BLaER1 (cell line): ENCODE measurements at regions not wholly inside any gene's neighbourhood (a gene's known extent, or its start where the extent isn't known, plus 50 kb on each side); places are given as distances from the start of the nearest gene placed in this dataset.
A peak's percentile ranks its signal among the peaks of the same experiment; 100 is the strongest.

ENCODE experiments used
- H3K27ac ChIP-seq: shearing (Covaris generic); formaldehyde crosslinking; 2 replicates; pipeline ENCODE4 v1.8.1; 2022
- H3K27me3 ChIP-seq: shearing (Covaris generic); formaldehyde crosslinking; 2 replicates; pipeline ENCODE4 v1.8.1; 2022
- H3K36me3 ChIP-seq: shearing (Covaris generic); formaldehyde crosslinking; 2 replicates; pipeline ENCODE4 v1.8.1; 2022
- H3K4me1 ChIP-seq: shearing (Covaris generic); formaldehyde crosslinking; 2 replicates; pipeline ENCODE4 v1.8.1; 2022
- H3K4me2 ChIP-seq: shearing (Covaris generic); formaldehyde crosslinking; 2 replicates; pipeline ENCODE4 v1.8.1; 2022
- H3K4me3 ChIP-seq: shearing (Covaris generic); formaldehyde crosslinking; 2 replicates; pipeline ENCODE4 v1.8.1; 2022
- H3K9ac ChIP-seq: shearing (Covaris generic); formaldehyde crosslinking; 2 replicates; pipeline ENCODE4 v1.8.1; 2022
- H3K9me3 ChIP-seq: shearing (Covaris generic); formaldehyde crosslinking; 2 replicates; pipeline ENCODE4 v1.8.1; 2022
- H4K20me1 ChIP-seq: shearing (Covaris generic); formaldehyde crosslinking; 2 replicates; pipeline ENCODE4 v1.8.1; 2022
- Cebpa-rat ChIP-seq: shearing (Covaris generic); IDR thresholded peaks from 2 replicates; pipeline ENCODE4 v1.8.1; 2022

- no peaks in the 10 kb centered on the region for H4K20me1 ChIP-seq
- H3K9ac ChIP-seq = no peak overlapping the region
- no peak overlapping the region for H3K27ac ChIP-seq
- no peak overlapping the region for H3K4me3 ChIP-seq
- H3K4me1 ChIP-seq = peaks cover 3% of the 10 kb centered on the region
- no peak for TF ChIP-seq Cebpa-rat
- H3K27me3 ChIP-seq = no peaks in the 10 kb centered on the region
- peaks cover 20% of the 10 kb centered on the region for H3K9me3 ChIP-seq
- H3K36me3 ChIP-seq = no peaks in the 10 kb centered on the region
- H3K4me2 ChIP-seq = no peak overlapping the region
Observed at GRCh38 chr5:6202149-6202967, 176.0 kb downstream of the MED10 start.

GRCh38 chr5:6201631-6202030 is 176.7 kb downstream of the MED10 start:
- Histone ChIP-seq H3K4me3 (no peak overlapping the region), H3K4me1 (peaks cover 8% of the 10 kb centered on the region), H3K9me3 (peaks cover 20% of the 10 kb centered on the region), H3K27me3 (no peaks in the 10 kb centered on the region), H4K20me1 (no peaks in the 10 kb centered on the region), H3K9ac (no peak overlapping the region), H3K27ac (no peak overlapping the region), H3K4me2 (no peak overlapping the region), H3K36me3 (no peaks in the 10 kb centered on the region)
- no peak for TF ChIP-seq Cebpa-rat

GRCh38 chr5:6198531-6198930 is 179.8 kb downstream of the MED10 start:
- no peak overlapping the region for H3K4me2 ChIP-seq
- no peaks in the 10 kb centered on the region for H4K20me1 ChIP-seq
- H3K4me3 ChIP-seq = no peak overlapping the region
- no peak overlapping the region for H3K27ac ChIP-seq
- H3K27me3 ChIP-seq = no peaks in the 10 kb centered on the region
- H3K9ac ChIP-seq = no peak overlapping the region
- H3K4me1 ChIP-seq = peaks cover 20% of the 10 kb centered on the region
- H3K9me3 ChIP-seq = peaks cover 20% of the 10 kb centered on the region
- TF ChIP-seq Cebpa-rat = no peak
- no peaks in the 10 kb centered on the region for H3K36me3 ChIP-seq

GRCh38 chr5:6197427-6197826 is 180.9 kb downstream of the MED10 start:
- Histone ChIP-seq H3K27ac (0 out of 2 replicates have a peak overlapping the region, but pooled peaks have one; percentile 8), H3K4me1 (peaks cover 20% of the 10 kb centered on the region), H3K4me2 (peak overlapping the region; percentile 39)

GRCh38 chr5:6195711-6196358 is 182.5 kb downstream of the MED10 start:
- Histone ChIP-seq H3K4me2 (0 out of 2 replicates have a peak overlapping the region, but pooled peaks have one; percentile 31), H3K27ac (no peak overlapping the region), H3K4me1 (peaks cover 26% of the 10 kb centered on the region), H4K20me1 (no peaks in the 10 kb centered on the region), H3K4me3 (no peak overlapping the region), H3K36me3 (no peaks in the 10 kb centered on the region), H3K9me3 (peaks cover 13% of the 10 kb centered on the region), H3K9ac (no peak overlapping the region), H3K27me3 (no peaks in the 10 kb centered on the region)
- no peak for TF ChIP-seq Cebpa-rat

More at GRCh38 chr5:6197427-6197826, 180.9 kb downstream of the MED10 start:
- no peak for TF ChIP-seq Cebpa-rat
- H3K36me3 ChIP-seq = no peaks in the 10 kb centered on the region
- no peak overlapping the region for H3K9ac ChIP-seq
- no peaks in the 10 kb centered on the region for H4K20me1 ChIP-seq
- H3K9me3 ChIP-seq = peaks cover 20% of the 10 kb centered on the region
- no peaks in the 10 kb centered on the region for H3K27me3 ChIP-seq
- no peak overlapping the region for H3K4me3 ChIP-seq

- H3K9me3 ChIP-seq = peaks cover 6% of the 10 kb centered on the region
- no peak overlapping the region for H3K4me3 ChIP-seq
- H4K20me1 ChIP-seq = no peaks in the 10 kb centered on the region
- H3K27me3 ChIP-seq = no peaks in the 10 kb centered on the region
- peaks cover 33% of the 10 kb centered on the region for H3K4me1 ChIP-seq
- H3K9ac ChIP-seq = no peak overlapping the region
- H3K27ac ChIP-seq = no peak overlapping the region
- no peaks in the 10 kb centered on the region for H3K36me3 ChIP-seq
- TF ChIP-seq Cebpa-rat = no peak
- no peak overlapping the region for H3K4me2 ChIP-seq
Observed at GRCh38 chr5:6194906-6195612, 183.3 kb downstream of the MED10 start.

- H3K4me3 ChIP-seq = no peak overlapping the region
- no peak overlapping the region for H3K4me2 ChIP-seq
- H3K27ac ChIP-seq = no peak overlapping the region
- H3K9me3 ChIP-seq = no peaks in the 10 kb centered on the region
- H3K4me1 ChIP-seq = peaks cover 40% of the 10 kb centered on the region
- H3K36me3 ChIP-seq = no peaks in the 10 kb centered on the region
- H3K27me3 ChIP-seq = no peaks in the 10 kb centered on the region
- TF ChIP-seq Cebpa-rat = no peak
- no peaks in the 10 kb centered on the region for H4K20me1 ChIP-seq
- no peak overlapping the region for H3K9ac ChIP-seq
Observed at GRCh38 chr5:6194261-6194875, 184.0 kb downstream of the MED10 start.

- Histone ChIP-seq H3K4me3 (no peak overlapping the region), H4K20me1 (no peaks in the 10 kb centered on the region), H3K9me3 (no peaks in the 10 kb centered on the region), H3K9ac (no peak overlapping the region), H3K4me2 (no peak overlapping the region), H3K27ac (no peak overlapping the region), H3K36me3 (no peaks in the 10 kb centered on the region), H3K27me3 (no peaks in the 10 kb centered on the region), H3K4me1 (peaks cover 51% of the 10 kb centered on the region)
- TF ChIP-seq Cebpa-rat = no peak
Observed at GRCh38 chr5:6193310-6193709, 185.0 kb downstream of the MED10 start.

GRCh38 chr5:6190838-6191237 is 187.5 kb downstream of the MED10 start:
- no peak for TF ChIP-seq Cebpa-rat
- H3K4me3 ChIP-seq = no peak overlapping the region
- peak overlapping the region; percentile 54 for H3K27ac ChIP-seq
- peak overlapping the region; percentile 61 for H3K4me2 ChIP-seq
- peaks cover 61% of the 10 kb centered on the region for H3K4me1 ChIP-seq
- H4K20me1 ChIP-seq = no peaks in the 10 kb centered on the region
- no peaks in the 10 kb centered on the region for H3K36me3 ChIP-seq
- no peaks in the 10 kb centered on the region for H3K27me3 ChIP-seq
- no peak overlapping the region for H3K9ac ChIP-seq
- no peaks in the 10 kb centered on the region for H3K9me3 ChIP-seq
